Brain microvascular endothelial cell (primary cell): ENCODE measurements at regions not wholly inside any gene's neighbourhood (a gene's known extent, or its start where the extent isn't known, plus 50 kb on each side); places are given as distances from the start of the nearest gene placed in this dataset.

Experiments used
- DNase-seq: peaks from one replicate; pipeline ENCODE4 v3.0.0-alpha.2; 2020
- H3K27ac ChIP-seq: fragments of 250-450 bp; sonication (Bioruptor Pico); 2 replicates; pipeline ENCODE4 v1.5.1; 2020; ENCODE audit warnings: mild to moderate bottlenecking, moderate library complexity
- H3K27me3 ChIP-seq: fragments of 250-450 bp; sonication (Bioruptor Pico); replicated peaks from 2 replicates; pipeline ENCODE4 v1.5.1; 2020; ENCODE audit warnings: mild to moderate bottlenecking
- H3K36me3 ChIP-seq: fragments of 250-450 bp; sonication (Bioruptor Pico); replicated peaks from 2 replicates; pipeline ENCODE4 v1.5.1; 2020; ENCODE audit warnings: mild to moderate bottlenecking
- H3K4me3 ChIP-seq: 2 replicates; pipeline ENCODE4 v1.5.1; 2011; ENCODE audit warnings: low read depth, mild to moderate bottlenecking, control low read depth, low read length, moderate library complexity
- in situ Hi-C: cut with HindIII; loops from 2 replicates; pipeline ENCODE4 v1.10.0; 2017; ENCODE audit warnings: low sequenced_read_pairs, low pct_ligation_motif_present
- TF ChIP-seq, protein P1 (sequence below): IDR thresholded peaks from 2 replicates; pipeline ENCODE4 v1.5.1; 2011; ENCODE audit warnings: low read depth, mild to moderate bottlenecking, moderate library complexity, low read length, control low read depth, inconsistent platforms; ENCODE audit errors: missing control alignments

DNA sequence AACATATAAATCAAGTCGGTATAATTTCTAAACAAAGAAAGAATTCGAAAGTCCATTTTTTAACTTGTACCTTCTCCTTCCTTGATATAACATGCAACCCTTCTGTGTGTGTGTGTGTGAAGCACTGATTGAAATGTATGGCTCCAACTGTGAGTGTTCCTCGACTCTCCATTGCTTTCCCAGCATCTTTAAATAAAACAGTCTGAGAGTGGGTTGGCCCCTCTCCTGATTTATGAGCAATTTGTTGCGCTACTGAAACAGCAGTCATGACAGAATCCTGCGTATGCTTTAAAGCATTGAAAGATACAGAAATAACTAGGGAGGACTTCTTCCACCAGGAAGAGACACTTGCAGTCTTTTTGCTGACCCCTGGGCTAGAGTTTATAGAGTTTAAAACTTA, 340.0 kb upstream of the SATB1 start:
- no peak for DNase-seq
- TF ChIP-seq, protein P1, sequence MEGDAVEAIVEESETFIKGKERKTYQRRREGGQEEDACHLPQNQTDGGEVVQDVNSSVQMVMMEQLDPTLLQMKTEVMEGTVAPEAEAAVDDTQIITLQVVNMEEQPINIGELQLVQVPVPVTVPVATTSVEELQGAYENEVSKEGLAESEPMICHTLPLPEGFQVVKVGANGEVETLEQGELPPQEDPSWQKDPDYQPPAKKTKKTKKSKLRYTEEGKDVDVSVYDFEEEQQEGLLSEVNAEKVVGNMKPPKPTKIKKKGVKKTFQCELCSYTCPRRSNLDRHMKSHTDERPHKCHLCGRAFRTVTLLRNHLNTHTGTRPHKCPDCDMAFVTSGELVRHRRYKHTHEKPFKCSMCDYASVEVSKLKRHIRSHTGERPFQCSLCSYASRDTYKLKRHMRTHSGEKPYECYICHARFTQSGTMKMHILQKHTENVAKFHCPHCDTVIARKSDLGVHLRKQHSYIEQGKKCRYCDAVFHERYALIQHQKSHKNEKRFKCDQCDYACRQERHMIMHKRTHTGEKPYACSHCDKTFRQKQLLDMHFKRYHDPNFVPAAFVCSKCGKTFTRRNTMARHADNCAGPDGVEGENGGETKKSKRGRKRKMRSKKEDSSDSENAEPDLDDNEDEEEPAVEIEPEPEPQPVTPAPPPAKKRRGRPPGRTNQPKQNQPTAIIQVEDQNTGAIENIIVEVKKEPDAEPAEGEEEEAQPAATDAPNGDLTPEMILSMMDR: no peak
- in situ Hi-C loops: no loop called here
- no peaks in the 10 kb centered on the region for H3K36me3 ChIP-seq
- H3K27ac ChIP-seq: no peak overlapping the region
- no peaks in the 10 kb centered on the region for H3K27me3 ChIP-seq
- H3K4me3 ChIP-seq: no peak overlapping the region

DNA sequence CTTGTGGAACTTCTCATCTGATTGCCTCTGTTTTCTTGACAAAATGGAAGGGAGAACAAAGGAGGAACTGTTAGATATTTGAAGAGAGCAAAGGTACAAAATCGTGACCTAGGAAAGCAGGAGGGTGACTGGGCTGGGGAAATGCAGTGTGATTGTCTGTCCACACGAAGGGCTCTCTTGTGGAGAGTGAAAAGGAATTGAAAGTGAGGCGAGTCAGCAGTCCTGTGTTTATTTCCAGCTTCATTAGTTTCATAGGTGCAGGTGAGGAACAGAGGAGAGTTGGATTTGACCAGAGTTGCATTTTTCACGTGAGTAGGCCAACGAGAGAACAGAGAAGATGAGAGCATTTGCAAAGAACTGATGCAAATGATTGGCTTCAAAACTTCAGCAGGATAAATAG, 336.4 kb upstream of the SATB1 start:
- Histone ChIP-seq H3K27ac (no peak overlapping the region), H3K36me3 (no peaks in the 10 kb centered on the region), H3K27me3 (no peaks in the 10 kb centered on the region), H3K4me3 (no peak overlapping the region)
- no peak for DNase-seq
- TF ChIP-seq, protein P1: no peak
- in situ Hi-C loops: no loop called here

DNA sequence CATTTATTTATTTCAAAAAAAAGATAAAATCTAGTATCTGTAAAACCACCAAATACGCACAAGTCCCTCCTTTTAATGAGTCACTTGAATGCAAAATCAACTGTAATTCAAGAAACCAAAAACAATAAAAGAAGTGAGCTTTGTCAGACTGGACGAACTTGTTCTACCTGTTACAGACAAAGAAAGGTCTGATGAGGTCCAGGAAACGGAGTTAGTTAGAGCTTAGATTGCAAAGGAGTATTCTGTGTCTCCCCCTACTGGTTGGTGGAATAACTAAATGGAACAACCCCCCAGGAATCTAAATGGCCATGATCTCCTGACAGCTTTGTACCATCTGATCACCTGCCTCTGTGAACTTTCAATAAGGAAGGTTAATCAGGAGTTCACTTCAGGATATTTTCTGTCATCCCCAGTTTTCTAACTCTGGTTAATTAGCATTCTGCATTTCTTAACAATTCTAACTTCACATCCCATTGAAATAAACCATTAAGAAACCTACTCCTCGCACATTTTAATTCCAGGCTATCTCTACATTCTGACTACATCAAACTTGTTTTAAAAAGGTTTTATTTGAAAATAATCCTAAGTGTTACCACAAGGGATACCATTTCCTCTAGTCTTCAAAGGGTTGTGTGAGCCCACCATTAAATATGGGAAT, 333.0 kb upstream of the SATB1 start:
- H3K36me3 ChIP-seq: no peaks in the 10 kb centered on the region
- DNase-seq: no peak
- H3K27me3 ChIP-seq: no peaks in the 10 kb centered on the region
- in situ Hi-C loops: no loop called here
- no peak overlapping the region for H3K27ac ChIP-seq
- no peak overlapping the region for H3K4me3 ChIP-seq
- TF ChIP-seq, protein P1: peak; percentile 35

DNA sequence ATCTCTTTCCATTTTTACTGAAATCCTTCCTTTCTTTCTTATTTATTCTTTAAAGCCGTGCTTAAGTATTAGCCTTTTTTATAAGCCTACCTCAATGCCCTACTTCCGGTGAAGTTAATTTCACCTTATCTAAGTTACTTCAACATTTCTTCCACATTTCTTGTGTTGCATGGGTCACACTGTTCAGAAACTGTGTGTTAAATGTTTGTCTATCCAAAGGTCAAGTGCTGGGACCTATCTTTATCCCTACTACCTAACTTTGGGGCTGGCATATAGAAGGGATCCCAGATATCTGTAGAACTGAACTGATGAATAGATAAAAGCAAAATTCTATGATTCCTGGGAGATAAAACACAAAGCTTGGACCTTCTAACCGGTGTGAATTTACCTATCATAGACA, 332.3 kb upstream of the SATB1 start:
- no peak for DNase-seq
- Histone ChIP-seq H3K4me3 (no peak overlapping the region), H3K36me3 (no peaks in the 10 kb centered on the region), H3K27ac (no peak overlapping the region), H3K27me3 (no peaks in the 10 kb centered on the region)
- in situ Hi-C loops: no loop called here
- TF ChIP-seq, protein P1: no peak

DNA sequence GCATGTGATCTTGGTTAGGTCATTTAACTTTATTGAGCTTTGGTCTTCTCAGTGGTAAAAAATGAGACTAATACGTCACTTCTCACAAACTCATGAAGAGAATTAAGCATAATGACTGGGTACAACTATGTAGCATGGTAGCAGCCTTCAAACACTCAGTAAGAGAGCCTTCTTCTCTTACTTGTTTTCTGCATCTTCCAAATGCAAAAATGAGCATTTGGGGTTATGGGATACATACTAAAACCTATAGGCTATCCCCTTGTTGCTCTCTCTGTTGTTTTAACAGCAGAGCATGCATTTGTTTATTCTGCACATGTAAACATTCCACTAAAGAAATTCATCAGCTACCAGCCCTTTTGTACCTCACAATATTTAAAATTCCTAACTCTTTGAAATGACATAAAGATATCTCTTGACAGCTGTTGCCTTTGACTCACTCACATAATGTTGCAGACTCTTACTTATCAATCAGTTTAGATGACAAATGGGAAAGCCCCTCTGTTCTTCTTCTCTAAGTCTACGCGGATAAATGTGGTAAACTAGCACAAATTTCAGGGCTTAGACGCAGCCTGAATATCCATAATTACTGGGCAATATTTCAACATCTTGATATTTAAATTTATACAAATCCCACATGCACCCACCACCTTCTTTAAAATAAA, 327.3 kb upstream of the SATB1 start:
- in situ Hi-C loops: no loop called here
- no peaks in the 10 kb centered on the region for H3K27me3 ChIP-seq
- no peaks in the 10 kb centered on the region for H3K36me3 ChIP-seq
- DNase-seq: no peak
- TF ChIP-seq, protein P1: no peak
- H3K4me3 ChIP-seq: no peak overlapping the region
- no peak overlapping the region for H3K27ac ChIP-seq
